KG1 (cell line): ENCODE measurements at regions not wholly inside any gene's neighbourhood (a gene's known extent, or its start where the extent isn't known, plus 50 kb on each side); places are given as distances from the start of the nearest gene placed in this dataset.

Experiments used
- DNase-seq: peaks from one replicate; lab custom pipeline; 2025; lab: John Stamatoyannopoulos, UW

- DNase-seq, result no peak
These were observed 184.7 kb downstream of the PLPP4 start for GRCh38 chr10:120641695-120642094.

- DNase-seq, result no peak
These were observed 186.3 kb downstream of the PLPP4 start for GRCh38 chr10:120643351-120643750.

- DNase-seq, result no peak
These were observed 187.8 kb downstream of the PLPP4 start for GRCh38 chr10:120644556-120645410.

GRCh38 chr10:120646159-120646732 is 189.2 kb downstream of the PLPP4 start:
- DNase-seq, result no peak

GRCh38 chr10:120646738-120647456 is 189.9 kb downstream of the PLPP4 start:
- no peak for DNase-seq

- DNase-seq, result no peak
These were observed 193.8 kb downstream of the PLPP4 start for GRCh38 chr10:120650705-120651399.

- no peak for DNase-seq
These were observed 195.1 kb upstream of the WDR11 start for GRCh38 chr10:120656107-120656506.

GRCh38 chr10:120657371-120657770 is 193.8 kb upstream of the WDR11 start:
- no peak for DNase-seq

GRCh38 chr10:120658943-120659885 is 191.9 kb upstream of the WDR11 start:
- no peak for DNase-seq

- no peak for DNase-seq
These were observed 184.9 kb upstream of the WDR11 start for GRCh38 chr10:120666308-120666707.

- no peak for DNase-seq
These were observed 183.9 kb upstream of the WDR11 start for GRCh38 chr10:120667276-120667675.

GRCh38 chr10:120671491-120671890 is 179.7 kb upstream of the WDR11 start:
- DNase-seq, result no peak

- no peak for DNase-seq
These were observed 167.7 kb upstream of the WDR11 start for GRCh38 chr10:120683454-120683853.

- no peak for DNase-seq
These were observed 166.9 kb upstream of the WDR11 start for GRCh38 chr10:120684226-120684625.

- no peak for DNase-seq
These were observed 166.0 kb upstream of the WDR11 start for GRCh38 chr10:120685136-120685535.

GRCh38 chr10:120688928-120689327 is 162.2 kb upstream of the WDR11 start:
- DNase-seq, result no peak

- DNase-seq, result no peak
These were observed 161.2 kb upstream of the WDR11 start for GRCh38 chr10:120689777-120690529.

GRCh38 chr10:120691625-120692024 is 159.5 kb upstream of the WDR11 start:
- DNase-seq, result no peak

GRCh38 chr10:120700426-120700825 is 150.7 kb upstream of the WDR11 start:
- DNase-seq, result no peak

GRCh38 chr10:120701381-120701780 is 149.8 kb upstream of the WDR11 start:
- DNase-seq, result no peak
